DOHH2 (cell line): ENCODE measurements at regions not wholly inside any gene's neighbourhood (a gene's known extent, or its start where the extent isn't known, plus 50 kb on each side); places are given as distances from the start of the nearest gene placed in this dataset.

Source experiments
- EZH2phosphoT487 ChIP-seq: fragments of 200-600 bp; sonication (generic); IDR thresholded peaks from 2 replicates; pipeline ENCODE4 v1.6.1; 2017; ENCODE audit warnings: borderline replicate concordance, mild to moderate bottlenecking, antibody characterized with exemption, low read length, moderate library complexity, mixed read lengths
- TF ChIP-seq, protein P1 (sequence below): fragments of 200-600 bp; sonication (generic); IDR thresholded peaks from one replicate; pipeline ENCODE4 v1.5.1; 2014; ENCODE audit warnings: antibody characterized with exemption, mild to moderate bottlenecking, low read depth, low read length; ENCODE audit not compliant: poor library complexity, severe bottlenecking

DNA sequence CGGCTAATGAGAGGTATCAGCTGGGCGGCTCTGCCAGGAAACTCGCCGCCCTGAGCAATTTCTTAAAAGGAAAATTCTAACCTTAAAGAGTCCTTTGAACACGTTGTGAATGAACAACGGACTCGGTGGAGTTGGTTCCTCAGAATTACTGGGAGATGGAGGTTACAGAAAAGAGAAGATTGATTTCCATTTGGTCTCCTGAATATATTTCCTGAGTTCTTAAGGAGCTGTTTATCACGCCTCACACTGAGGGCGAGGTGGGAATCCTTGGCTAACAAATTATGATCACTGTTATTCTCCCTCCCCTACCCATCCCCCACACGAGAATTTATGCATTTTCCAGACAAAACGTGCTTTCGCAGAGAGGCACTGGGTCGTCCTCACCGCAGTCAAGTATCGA, 194.5 kb upstream of the C14orf180 start:
- TF ChIP-seq, protein P1, sequence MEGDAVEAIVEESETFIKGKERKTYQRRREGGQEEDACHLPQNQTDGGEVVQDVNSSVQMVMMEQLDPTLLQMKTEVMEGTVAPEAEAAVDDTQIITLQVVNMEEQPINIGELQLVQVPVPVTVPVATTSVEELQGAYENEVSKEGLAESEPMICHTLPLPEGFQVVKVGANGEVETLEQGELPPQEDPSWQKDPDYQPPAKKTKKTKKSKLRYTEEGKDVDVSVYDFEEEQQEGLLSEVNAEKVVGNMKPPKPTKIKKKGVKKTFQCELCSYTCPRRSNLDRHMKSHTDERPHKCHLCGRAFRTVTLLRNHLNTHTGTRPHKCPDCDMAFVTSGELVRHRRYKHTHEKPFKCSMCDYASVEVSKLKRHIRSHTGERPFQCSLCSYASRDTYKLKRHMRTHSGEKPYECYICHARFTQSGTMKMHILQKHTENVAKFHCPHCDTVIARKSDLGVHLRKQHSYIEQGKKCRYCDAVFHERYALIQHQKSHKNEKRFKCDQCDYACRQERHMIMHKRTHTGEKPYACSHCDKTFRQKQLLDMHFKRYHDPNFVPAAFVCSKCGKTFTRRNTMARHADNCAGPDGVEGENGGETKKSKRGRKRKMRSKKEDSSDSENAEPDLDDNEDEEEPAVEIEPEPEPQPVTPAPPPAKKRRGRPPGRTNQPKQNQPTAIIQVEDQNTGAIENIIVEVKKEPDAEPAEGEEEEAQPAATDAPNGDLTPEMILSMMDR = no peak
- no peak for TF ChIP-seq EZH2phosphoT487
